Thyroid gland (tissue), 4 donors: ENCODE measurements at regions not wholly inside any gene's neighbourhood (a gene's known extent, or its start where the extent isn't known, plus 50 kb on each side); places are given as distances from the start of the nearest gene placed in this dataset.

Source experiments
- DNase-seq, 2 donors: peaks; one replicate each; pipeline ENCODE4 v3.0.0-alpha.2; 2019
- H3K27ac ChIP-seq, 3 donors: fragments of 200-600 bp; sonication (generic); 1 replicate in 2 of 3; 2 replicates in 1 of 3; pipeline ENCODE4 v1.5.1; 2016 to 2019; ENCODE audit warnings: mild to moderate bottlenecking in 1 of 3, moderate library complexity in 1 of 3
- H3K27me3 ChIP-seq: fragments of 200-600 bp; sonication (generic); one replicate; pipeline ENCODE4 v1.5.1; 2019
- H3K36me3 ChIP-seq, 2 donors: fragments of 200-600 bp; sonication (generic); one replicate each; pipeline ENCODE4 v1.5.1; 2016 to 2019
- H3K4me1 ChIP-seq, 2 donors: fragments of 200-600 bp; sonication (generic); one replicate each; pipeline ENCODE4 v1.5.1; 2017 to 2019
- H3K4me3 ChIP-seq, 3 donors: fragments of 200-600 bp; sonication (generic); replicated peaks in 1 of 3; 1 replicate in 2 of 3; 2 replicates in 1 of 3; pipeline ENCODE4 v1.5.1; 2016; ENCODE audit warnings: mild to moderate bottlenecking in 1 of 3
- H3K9me3 ChIP-seq: fragments of 200-600 bp; sonication (generic); one replicate; pipeline ENCODE4 v1.5.1; 2017
- CTCF ChIP-seq, 6 experiments: fragments of 200-600 bp in 3 of 6; fragments of 450-650 bp in 3 of 6; sonication (generic) in 3 of 6; IDR thresholded peaks; one replicate each; pipeline ENCODE4 v1.5.1; 2016 to 2019; ENCODE audit warnings: antibody characterized with exemption in 6 of 6, mild to moderate bottlenecking in 2 of 6, inconsistent platforms in 1 of 6, moderate library complexity in 1 of 6
- POLR2A ChIP-seq, 2 donors: fragments of 450-650 bp; IDR thresholded peaks; one replicate each; pipeline ENCODE4 v1.6.1; 2017; ENCODE audit warnings: antibody characterized with exemption in 2 of 2, mild to moderate bottlenecking in 2 of 2, moderate library complexity in 1 of 2
- WGBS, 2 donors: methylation state at CpG; one replicate each; pipeline ENCODE4 v1.1.5; 2017; 5-methylcytosine and 5-hydroxymethylcytosine counted together
- intact Hi-C: fragments of 100-400 bp; cut with DNase I; formaldehyde crosslinking; loops from one replicate; pipeline ENCODE4 v1.15.1; 2023

GRCh38 chr7:120039138-120039537, 233.8 kb upstream of the KCND2 start:
- no peaks in the 10 kb centered on the region for H3K36me3 ChIP-seq
- no peaks in the 10 kb centered on the region for H3K27me3 ChIP-seq
- no peak overlapping the region for H3K27ac ChIP-seq
- no peaks in the 10 kb centered on the region for H3K9me3 ChIP-seq
- no peak overlapping the region for H3K4me3 ChIP-seq
- intact Hi-C loops = no loop called here
- TF ChIP-seq POLR2A (IDR thresholded peaks at IDR 0.05) (no peak), CTCF (IDR thresholded peaks at IDR 0.05) (no peak)
- DNase-seq = no peak
- 56 to 89% methylated on average over 2 of the region's 2 CpGs for WGBS, 2 donors
- H3K4me1 ChIP-seq = no peaks in the 10 kb centered on the region

- intact Hi-C loops = no loop called here
- H3K9me3 ChIP-seq = no peaks in the 10 kb centered on the region
- H3K36me3 ChIP-seq = no peaks in the 10 kb centered on the region
- H3K27me3 ChIP-seq = no peaks in the 10 kb centered on the region
- no peaks in the 10 kb centered on the region for H3K4me1 ChIP-seq
- H3K27ac ChIP-seq = no peak overlapping the region
- TF ChIP-seq CTCF (IDR thresholded peaks at IDR 0.05) (no peak), POLR2A (IDR thresholded peaks at IDR 0.05) (no peak)
- DNase-seq = no peak
- no peak overlapping the region for H3K4me3 ChIP-seq
These were observed 231.2 kb upstream of the KCND2 start for GRCh38 chr7:120041798-120042197.

GRCh38 chr7:120043250-120043649, 229.7 kb upstream of the KCND2 start:
- no peak for DNase-seq
- Histone ChIP-seq H3K9me3 (no peaks in the 10 kb centered on the region), H3K36me3 (no peaks in the 10 kb centered on the region), H3K27me3 (no peaks in the 10 kb centered on the region), H3K4me1 (no peaks in the 10 kb centered on the region), H3K4me3 (no peak overlapping the region), H3K27ac (no peak overlapping the region)
- TF ChIP-seq POLR2A (IDR thresholded peaks at IDR 0.05) = no peak
- TF ChIP-seq CTCF (IDR thresholded peaks at IDR 0.05) = no peak
- intact Hi-C loops = no loop called here
- WGBS, 2 donors = 55 to 73% methylated on average over 2 of the region's 2 CpGs

GRCh38 chr7:120052884-120053382, 220.0 kb upstream of the KCND2 start:
- H3K27ac ChIP-seq = no peak overlapping the region
- intact Hi-C loops = no loop called here

More at GRCh38 chr7:120052884-120053382, 220.0 kb upstream of the KCND2 start:
- peak; percentile 14 to 17 for DNase-seq
- H3K36me3 ChIP-seq = no peaks in the 10 kb centered on the region
- no peaks in the 10 kb centered on the region for H3K9me3 ChIP-seq
- no peak overlapping the region for H3K4me3 ChIP-seq
- no peaks in the 10 kb centered on the region for H3K4me1 ChIP-seq
- WGBS, 2 donors = 57 to 58% methylated on average over 9 of the region's 9 CpGs
- TF ChIP-seq POLR2A (IDR thresholded peaks at IDR 0.05) = no peak
- no peak for TF ChIP-seq CTCF (IDR thresholded peaks at IDR 0.05)
- no peaks in the 10 kb centered on the region for H3K27me3 ChIP-seq
